Brain microvascular endothelial cell (primary cell): ENCODE measurements at regions not wholly inside any gene's neighbourhood (a gene's known extent, or its start where the extent isn't known, plus 50 kb on each side); places are given as distances from the start of the nearest gene placed in this dataset.

Experiments
- DNase-seq: peaks from one replicate; pipeline ENCODE4 v3.0.0-alpha.2; 2020
- H3K27ac ChIP-seq: fragments of 250-450 bp; sonication (Bioruptor Pico); 2 replicates; pipeline ENCODE4 v1.5.1; 2020; ENCODE audit warnings: mild to moderate bottlenecking, moderate library complexity
- H3K27me3 ChIP-seq: fragments of 250-450 bp; sonication (Bioruptor Pico); replicated peaks from 2 replicates; pipeline ENCODE4 v1.5.1; 2020; ENCODE audit warnings: mild to moderate bottlenecking
- H3K36me3 ChIP-seq: fragments of 250-450 bp; sonication (Bioruptor Pico); replicated peaks from 2 replicates; pipeline ENCODE4 v1.5.1; 2020; ENCODE audit warnings: mild to moderate bottlenecking
- H3K4me3 ChIP-seq: 2 replicates; pipeline ENCODE4 v1.5.1; 2011; ENCODE audit warnings: low read depth, mild to moderate bottlenecking, control low read depth, low read length, moderate library complexity
- in situ Hi-C: cut with HindIII; loops from 2 replicates; pipeline ENCODE4 v1.10.0; 2017; ENCODE audit warnings: low sequenced_read_pairs, low pct_ligation_motif_present
- TF ChIP-seq, protein P1 (sequence below): IDR thresholded peaks from 2 replicates; pipeline ENCODE4 v1.5.1; 2011; ENCODE audit warnings: low read depth, mild to moderate bottlenecking, moderate library complexity, low read length, control low read depth, inconsistent platforms; ENCODE audit errors: missing control alignments

DNA sequence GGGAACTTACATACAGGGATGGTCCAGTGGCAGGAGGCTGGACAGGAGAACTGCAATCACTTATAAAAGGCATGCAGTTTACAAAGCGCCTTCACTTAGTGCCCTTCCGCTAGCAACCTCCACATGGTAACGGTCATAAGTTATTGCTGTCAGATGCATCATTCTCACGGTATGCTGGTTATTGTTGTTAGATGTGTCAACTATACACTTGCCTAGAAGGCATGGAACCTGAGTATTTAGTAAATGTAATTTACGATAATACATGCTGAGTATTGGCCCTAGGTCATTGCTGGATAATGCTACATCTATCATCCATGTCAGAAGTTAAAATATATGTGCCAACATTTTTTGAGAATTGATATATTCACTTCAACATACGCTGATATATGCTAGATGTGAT lies 155.1 kb upstream of the MBL2 start:
- no peak overlapping the region for H3K4me3 ChIP-seq
- in situ Hi-C loops: no loop called here
- no peak for DNase-seq
- no peaks in the 10 kb centered on the region for H3K27me3 ChIP-seq
- TF ChIP-seq, protein P1, sequence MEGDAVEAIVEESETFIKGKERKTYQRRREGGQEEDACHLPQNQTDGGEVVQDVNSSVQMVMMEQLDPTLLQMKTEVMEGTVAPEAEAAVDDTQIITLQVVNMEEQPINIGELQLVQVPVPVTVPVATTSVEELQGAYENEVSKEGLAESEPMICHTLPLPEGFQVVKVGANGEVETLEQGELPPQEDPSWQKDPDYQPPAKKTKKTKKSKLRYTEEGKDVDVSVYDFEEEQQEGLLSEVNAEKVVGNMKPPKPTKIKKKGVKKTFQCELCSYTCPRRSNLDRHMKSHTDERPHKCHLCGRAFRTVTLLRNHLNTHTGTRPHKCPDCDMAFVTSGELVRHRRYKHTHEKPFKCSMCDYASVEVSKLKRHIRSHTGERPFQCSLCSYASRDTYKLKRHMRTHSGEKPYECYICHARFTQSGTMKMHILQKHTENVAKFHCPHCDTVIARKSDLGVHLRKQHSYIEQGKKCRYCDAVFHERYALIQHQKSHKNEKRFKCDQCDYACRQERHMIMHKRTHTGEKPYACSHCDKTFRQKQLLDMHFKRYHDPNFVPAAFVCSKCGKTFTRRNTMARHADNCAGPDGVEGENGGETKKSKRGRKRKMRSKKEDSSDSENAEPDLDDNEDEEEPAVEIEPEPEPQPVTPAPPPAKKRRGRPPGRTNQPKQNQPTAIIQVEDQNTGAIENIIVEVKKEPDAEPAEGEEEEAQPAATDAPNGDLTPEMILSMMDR: no peak
- H3K36me3 ChIP-seq: no peaks in the 10 kb centered on the region
- H3K27ac ChIP-seq: no peak overlapping the region

- H3K27me3 ChIP-seq: no peaks in the 10 kb centered on the region
- DNase-seq: no peak
- in situ Hi-C loops: no loop called here
- H3K36me3 ChIP-seq: no peaks in the 10 kb centered on the region
- no peak overlapping the region for H3K27ac ChIP-seq
- TF ChIP-seq, protein P1: no peak
- H3K4me3 ChIP-seq: no peak overlapping the region
Measured at GRCh38 chr10:52923520-52923919, 150.9 kb upstream of the MBL2 start.

- Histone ChIP-seq H3K27ac (no peak overlapping the region), H3K4me3 (no peak overlapping the region), H3K27me3 (no peaks in the 10 kb centered on the region), H3K36me3 (no peaks in the 10 kb centered on the region)
- DNase-seq: no peak
- TF ChIP-seq, protein P1: no peak
- in situ Hi-C loops: no loop called here
Measured at GRCh38 chr10:52918714-52919305, 146.2 kb upstream of the MBL2 start.

DNA sequence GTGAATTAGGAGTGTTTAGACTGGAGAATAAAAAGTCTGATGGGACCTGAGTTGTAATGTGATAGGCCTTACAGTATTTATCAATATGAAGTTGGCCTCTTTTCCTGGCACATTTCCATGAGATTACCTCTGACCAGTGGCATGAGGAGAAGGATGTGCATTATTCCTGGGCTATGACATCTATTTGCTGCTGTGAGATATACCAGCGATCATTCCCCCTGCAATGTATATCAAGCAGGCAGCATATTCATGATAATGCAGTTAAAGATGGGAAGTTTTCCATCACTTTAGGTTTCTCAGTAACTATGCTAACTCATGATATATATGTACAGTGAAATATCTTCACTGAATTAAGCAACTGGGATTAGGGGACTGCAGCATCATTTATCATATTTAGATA lies 142.8 kb upstream of the MBL2 start:
- no peak for DNase-seq
- no peak overlapping the region for H3K4me3 ChIP-seq
- no peak overlapping the region for H3K27ac ChIP-seq
- no peaks in the 10 kb centered on the region for H3K27me3 ChIP-seq
- in situ Hi-C loops: no loop called here
- TF ChIP-seq, protein P1: no peak
- no peaks in the 10 kb centered on the region for H3K36me3 ChIP-seq

- DNase-seq: no peak
- Histone ChIP-seq H3K27me3 (no peaks in the 10 kb centered on the region), H3K27ac (no peak overlapping the region), H3K36me3 (no peaks in the 10 kb centered on the region), H3K4me3 (no peak overlapping the region)
- in situ Hi-C loops: no loop called here
- TF ChIP-seq, protein P1: no peak
Measured at GRCh38 chr10:52911163-52911562, 138.6 kb upstream of the MBL2 start.

- Histone ChIP-seq H3K4me3 (no peak overlapping the region), H3K27ac (no peak overlapping the region), H3K27me3 (no peaks in the 10 kb centered on the region), H3K36me3 (no peaks in the 10 kb centered on the region)
- no peak for DNase-seq
- TF ChIP-seq, protein P1: no peak
- in situ Hi-C loops: no loop called here
Measured at GRCh38 chr10:52908478-52908877, 135.9 kb upstream of the MBL2 start.
